CD14-positive monocyte (primary cell): ENCODE measurements at regions not wholly inside any gene's neighbourhood (a gene's known extent, or its start where the extent isn't known, plus 50 kb on each side); places are given as distances from the start of the nearest gene placed in this dataset.

ENCODE experiments used
- DNase-seq, 3 donors: peaks; one replicate each; pipeline ENCODE4 v3.0.0-alpha.2; 2011 to 2022
- H2AFZ ChIP-seq: 2 replicates; pipeline ENCODE4 v1.6.0; 2012; ENCODE audit warnings: mild to moderate bottlenecking, low read depth, low read length, inconsistent platforms; ENCODE audit not compliant: insufficient read depth, poor library complexity, severe bottlenecking
- H3K27ac ChIP-seq, 2 donors: 1 replicate in 1 of 2; 2 replicates in 1 of 2; pipeline ENCODE4 v1.5.1; 2012 to 2013; ENCODE audit warnings: low read length in 2 of 2, control low read depth in 1 of 2, inconsistent platforms in 1 of 2, low read depth in 1 of 2, mild to moderate bottlenecking in 1 of 2
- H3K27me3 ChIP-seq, 2 donors: one replicate each; pipeline versions ENCODE4 v1.6.0 to v1.6.1; 2011 to 2013; ENCODE audit warnings: low read length in 2 of 2; ENCODE audit not compliant: control insufficient read depth in 2 of 2, insufficient read depth in 2 of 2
- H3K36me3 ChIP-seq, 2 donors: replicated peaks in 1 of 2; 1 replicate in 1 of 2; 2 replicates in 1 of 2; pipeline versions ENCODE4 v1.5.1 to v1.6.1; 2012 to 2013; ENCODE audit warnings: low read length in 2 of 2, control low read depth in 1 of 2, inconsistent platforms in 1 of 2, mild to moderate bottlenecking in 1 of 2; ENCODE audit not compliant: insufficient read depth in 2 of 2, control insufficient read depth in 1 of 2
- H3K4me1 ChIP-seq, 2 donors: 1 replicate in 1 of 2; 2 replicates in 1 of 2; pipeline versions ENCODE4 v1.5.1 to v1.6.1; 2012 to 2013; ENCODE audit warnings: low read length in 2 of 2, control low read depth in 1 of 2, inconsistent platforms in 1 of 2, mild to moderate bottlenecking in 1 of 2, moderate library complexity in 1 of 2; ENCODE audit not compliant: insufficient read depth in 2 of 2, control insufficient read depth in 1 of 2
- H3K4me2 ChIP-seq: replicated peaks from 2 replicates; pipeline ENCODE3; 2012; ENCODE audit warnings: low read length, moderate library complexity, mild to moderate bottlenecking; ENCODE audit not compliant: poor library complexity, severe bottlenecking; ENCODE audit errors: extremely low read depth
- H3K4me3 ChIP-seq, 3 experiments: fragments of 200-600 bp in 1 of 3; sonication (generic) in 1 of 3; replicated peaks in 1 of 3; 1 replicate in 2 of 3; 2 replicates in 1 of 3; pipeline ENCODE4 v1.5.1; 2011 to 2013; ENCODE audit warnings: low read length in 3 of 3, mild to moderate bottlenecking in 3 of 3, control low read depth in 2 of 3, low read depth in 2 of 3, inconsistent platforms in 1 of 3, moderate library complexity in 1 of 3
- H3K79me2 ChIP-seq: 2 replicates; pipeline ENCODE4 v1.6.0; 2012; ENCODE audit warnings: mild to moderate bottlenecking, control low read depth, inconsistent platforms, low read length, moderate library complexity; ENCODE audit not compliant: insufficient read depth
- H3K9ac ChIP-seq: 2 replicates; pipeline ENCODE4 v1.6.0; 2017; ENCODE audit warnings: low read length, mild to moderate bottlenecking; ENCODE audit not compliant: insufficient read depth, poor library complexity, severe bottlenecking
- H3K9me3 ChIP-seq, 2 donors: replicated peaks in 1 of 2; 1 replicate in 1 of 2; 2 replicates in 1 of 2; pipeline versions ENCODE4 v1.5.1 to v1.6.1; 2012 to 2013; ENCODE audit warnings: low read length in 2 of 2, control low read depth in 1 of 2; ENCODE audit not compliant: control insufficient read depth in 1 of 2, insufficient read depth in 1 of 2
- H4K20me1 ChIP-seq: 2 replicates; pipeline ENCODE4 v1.6.0; 2012; ENCODE audit warnings: mild to moderate bottlenecking, low read length, control low read depth, moderate library complexity; ENCODE audit not compliant: insufficient read depth
- H3K27ac Mint-ChIP-seq, 7 donors: one replicate each; pipeline ENCODE4 v1.8.0; 2020; ENCODE audit warnings: mild to moderate bottlenecking in 7 of 7, mixed read lengths in 7 of 7, moderate library complexity in 6 of 7, inconsistent platforms in 2 of 7
- H3K27me3 Mint-ChIP-seq, 3 donors: one replicate each; pipeline ENCODE4 v1.8.0; 2021 to 2022; ENCODE audit warnings: low read depth in 3 of 3, mild to moderate bottlenecking in 3 of 3, mixed read lengths in 3 of 3, moderate library complexity in 3 of 3, inconsistent platforms in 1 of 3
- H3K36me3 Mint-ChIP-seq, 2 donors: one replicate each; pipeline ENCODE4 v1.8.0; 2020; ENCODE audit warnings: mixed read lengths in 2 of 2, inconsistent platforms in 1 of 2, mild to moderate bottlenecking in 1 of 2
- H3K4me1 Mint-ChIP-seq: one replicate; pipeline ENCODE4 v1.8.0; 2020; ENCODE audit warnings: mild to moderate bottlenecking, mixed read lengths
- H3K4me3 Mint-ChIP-seq, 2 donors: one replicate each; pipeline ENCODE4 v1.8.0; 2020; ENCODE audit warnings: mild to moderate bottlenecking in 2 of 2, mixed read lengths in 2 of 2, moderate library complexity in 1 of 2
- H3K9me3 Mint-ChIP-seq, 7 donors: one replicate each; pipeline ENCODE4 v1.8.0; 2020 to 2022; ENCODE audit warnings: mixed read lengths in 7 of 7, mild to moderate bottlenecking in 6 of 7, moderate library complexity in 6 of 7, inconsistent platforms in 2 of 7
- WGBS: methylation state at CpG from one replicate; pipeline ENCODE4 v1.1.5; 2013; ENCODE audit warnings: missing lambda C conversion rate; ENCODE audit not compliant: insufficient coverage; 5-methylcytosine and 5-hydroxymethylcytosine counted together
- intact Hi-C, 2 donors: fragments of 100-400 bp; cut with micrococcal nuclease; formaldehyde crosslinking; loops; one replicate each; pipeline versions ENCODE4 v1.15.0 to v1.15.1; 2023
- TF ChIP-seq, protein P1 (sequence below): fragments of 200-600 bp; IDR thresholded peaks from one replicate; pipeline ENCODE4 v1.8.0; 2022; ENCODE audit warnings: antibody characterized with exemption, mild to moderate bottlenecking

- peak in 1 of 3 donors; percentile 10 for DNase-seq
- Histone ChIP-seq H3K4me3 (no peak overlapping the region), H4K20me1 (no peaks in the 10 kb centered on the region), H3K27me3 (no peaks in the 10 kb centered on the region), H3K79me2 (no peaks in the 10 kb centered on the region), H3K4me1 (peaks cover 8 to 16% of the 10 kb centered on the region in 2 donors), H3K9me3 (peaks cover 8 to 36% of the 10 kb centered on the region in 2 donors), H3K4me2 (no peak overlapping the region), H2AFZ (no peak overlapping the region), H3K27ac (no peak overlapping the region), H3K9ac (no peak overlapping the region), H3K36me3 (no peaks in the 10 kb centered on the region)
- Mint-ChIP-seq H3K27me3 (peaks cover 0 to 2% (median 0%) of the 10 kb centered on the region in 3 donors), H3K4me3 (no peak overlapping the region), H3K36me3 (peaks cover 2 to 7% of the 10 kb centered on the region in 2 donors), H3K27ac (no peak overlapping the region), H3K4me1 (peaks cover 18% of the 10 kb centered on the region), H3K9me3 (peaks cover 16 to 27% (median 20%) of the 10 kb centered on the region in 7 donors)
- intact Hi-C loops, result no loop called here
- TF ChIP-seq, protein P1, sequence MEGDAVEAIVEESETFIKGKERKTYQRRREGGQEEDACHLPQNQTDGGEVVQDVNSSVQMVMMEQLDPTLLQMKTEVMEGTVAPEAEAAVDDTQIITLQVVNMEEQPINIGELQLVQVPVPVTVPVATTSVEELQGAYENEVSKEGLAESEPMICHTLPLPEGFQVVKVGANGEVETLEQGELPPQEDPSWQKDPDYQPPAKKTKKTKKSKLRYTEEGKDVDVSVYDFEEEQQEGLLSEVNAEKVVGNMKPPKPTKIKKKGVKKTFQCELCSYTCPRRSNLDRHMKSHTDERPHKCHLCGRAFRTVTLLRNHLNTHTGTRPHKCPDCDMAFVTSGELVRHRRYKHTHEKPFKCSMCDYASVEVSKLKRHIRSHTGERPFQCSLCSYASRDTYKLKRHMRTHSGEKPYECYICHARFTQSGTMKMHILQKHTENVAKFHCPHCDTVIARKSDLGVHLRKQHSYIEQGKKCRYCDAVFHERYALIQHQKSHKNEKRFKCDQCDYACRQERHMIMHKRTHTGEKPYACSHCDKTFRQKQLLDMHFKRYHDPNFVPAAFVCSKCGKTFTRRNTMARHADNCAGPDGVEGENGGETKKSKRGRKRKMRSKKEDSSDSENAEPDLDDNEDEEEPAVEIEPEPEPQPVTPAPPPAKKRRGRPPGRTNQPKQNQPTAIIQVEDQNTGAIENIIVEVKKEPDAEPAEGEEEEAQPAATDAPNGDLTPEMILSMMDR, result no peak
- WGBS, result 100% methylated on average over 3 of the region's 7 CpGs
Measured at GRCh38 chr21:34192646-34193285, 119.4 kb downstream of the MRPS6 start.

- intact Hi-C loops, result no loop called here
Measured at GRCh38 chr21:34195335-34195734, 122.0 kb downstream of the MRPS6 start.

More at GRCh38 chr21:34195335-34195734, 122.0 kb downstream of the MRPS6 start:
- H3K27ac Mint-ChIP-seq, result no peak overlapping the region
- Histone ChIP-seq H3K4me3 (no peak overlapping the region), H4K20me1 (no peaks in the 10 kb centered on the region), H3K27ac (no peak overlapping the region), H2AFZ (no peak overlapping the region), H3K9ac (no peak overlapping the region), H3K4me1 (peaks cover 34 to 36% of the 10 kb centered on the region in 2 donors), H3K27me3 (no peaks in the 10 kb centered on the region), H3K4me2 (no peak overlapping the region), H3K79me2 (no peaks in the 10 kb centered on the region), H3K36me3 (no peaks in the 10 kb centered on the region), H3K9me3 (peaks cover 4 to 14% of the 10 kb centered on the region in 2 donors)
- H3K4me1 Mint-ChIP-seq, result peaks cover 35% of the 10 kb centered on the region
- H3K36me3 Mint-ChIP-seq, result peaks cover 0 to 2% of the 10 kb centered on the region in 2 donors
- peaks cover 0 to 2% (median 0%) of the 10 kb centered on the region in 3 donors for H3K27me3 Mint-ChIP-seq
- DNase-seq, result no peak
- no CpG with 5 or more reads among the region's 6 CpGs for WGBS
- peaks cover 5 to 13% (median 8%) of the 10 kb centered on the region in 7 donors for H3K9me3 Mint-ChIP-seq
- TF ChIP-seq, protein P1, result no peak
- H3K4me3 Mint-ChIP-seq, result no peak overlapping the region
